IMR-90 (cell line): ENCODE measurements at regions not wholly inside any gene's neighbourhood (a gene's known extent, or its start where the extent isn't known, plus 50 kb on each side); places are given as distances from the start of the nearest gene placed in this dataset.

Source experiments
- BHLHE40 ChIP-seq: fragments of 150-350 bp; IDR thresholded peaks from 2 replicates; pipeline ENCODE4 v1.6.1; 2016; ENCODE audit warnings: mild to moderate bottlenecking, low read depth, low read length
- CEBPB ChIP-seq: IDR thresholded peaks from 2 replicates; pipeline ENCODE4 v1.6.1; 2012; ENCODE audit warnings: low read depth, low read length, improper control_type of control experiment
- FOS ChIP-seq: fragments of 150-350 bp; IDR thresholded peaks from 2 replicates; pipeline ENCODE4 v1.6.1; 2016; ENCODE audit warnings: low read depth, low read length
- MAFK ChIP-seq: IDR thresholded peaks from 2 replicates; pipeline ENCODE4 v1.6.1; 2012; ENCODE audit warnings: low read depth, low read length, improper control_type of control experiment
- MXI1 ChIP-seq: IDR thresholded peaks from 2 replicates; pipeline ENCODE4 v1.6.1; 2012; ENCODE audit warnings: low read depth, mild to moderate bottlenecking, low read length, moderate library complexity, borderline replicate concordance
- NFE2L2 ChIP-seq: fragments of 150-350 bp; IDR thresholded peaks from 2 replicates; pipeline ENCODE4 v1.6.1; 2016; ENCODE audit warnings: low read depth, mild to moderate bottlenecking, low read length
- POLR2A ChIP-seq: IDR thresholded peaks from 2 replicates; pipeline ENCODE4 v1.6.1; 2012; ENCODE audit warnings: mild to moderate bottlenecking, low read depth, low read length
- RAD21 ChIP-seq: IDR thresholded peaks from 2 replicates; pipeline ENCODE4 v1.6.1; 2012; ENCODE audit warnings: low read length, improper control_type of control experiment
- RCOR1 ChIP-seq: IDR thresholded peaks from 2 replicates; pipeline ENCODE4 v1.6.1; 2012; ENCODE audit warnings: mild to moderate bottlenecking, low read length, improper control_type of control experiment; ENCODE audit not compliant: insufficient replicate concordance
- SMC3 ChIP-seq: fragments of 150-350 bp; IDR thresholded peaks from 2 replicates; pipeline ENCODE4 v1.6.1; 2016; ENCODE audit warnings: low read depth, mild to moderate bottlenecking, antibody characterized with exemption, low read length, moderate library complexity
- TF ChIP-seq, protein P1 (sequence below): conservative IDR thresholded peaks from 2 replicates; pipeline ENCODE4 v1.5.1; 2012; ENCODE audit warnings: mild to moderate bottlenecking, low read depth, low read length, improper control_type of control experiment
- TF ChIP-seq, protein P2 (sequence below): fragments of 150-350 bp; IDR thresholded peaks from 2 replicates; pipeline ENCODE4 v1.6.1; 2016; ENCODE audit warnings: low read depth, mild to moderate bottlenecking, low read length, moderate library complexity, borderline replicate concordance

DNA sequence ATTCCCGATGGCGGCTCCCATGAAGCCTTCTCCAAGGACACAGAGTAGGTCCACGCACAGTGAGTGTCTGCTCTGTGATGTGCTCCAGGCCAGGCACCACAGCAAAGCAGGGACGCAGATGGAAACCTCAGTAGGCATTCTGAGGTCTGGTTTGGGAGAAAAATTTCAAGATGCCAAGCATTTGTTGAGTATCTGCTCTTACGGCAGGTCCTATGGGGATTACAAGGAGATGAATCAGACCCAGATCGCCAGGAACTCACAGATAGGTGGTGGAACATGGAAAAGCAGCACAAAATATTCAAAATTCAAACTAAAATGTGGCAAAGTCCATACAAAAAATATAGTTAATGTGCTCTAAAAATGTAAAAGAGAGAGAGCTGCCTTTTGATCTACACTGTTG lies 684.9 kb upstream of the TMEM132C start:
- TF ChIP-seq, protein P1, sequence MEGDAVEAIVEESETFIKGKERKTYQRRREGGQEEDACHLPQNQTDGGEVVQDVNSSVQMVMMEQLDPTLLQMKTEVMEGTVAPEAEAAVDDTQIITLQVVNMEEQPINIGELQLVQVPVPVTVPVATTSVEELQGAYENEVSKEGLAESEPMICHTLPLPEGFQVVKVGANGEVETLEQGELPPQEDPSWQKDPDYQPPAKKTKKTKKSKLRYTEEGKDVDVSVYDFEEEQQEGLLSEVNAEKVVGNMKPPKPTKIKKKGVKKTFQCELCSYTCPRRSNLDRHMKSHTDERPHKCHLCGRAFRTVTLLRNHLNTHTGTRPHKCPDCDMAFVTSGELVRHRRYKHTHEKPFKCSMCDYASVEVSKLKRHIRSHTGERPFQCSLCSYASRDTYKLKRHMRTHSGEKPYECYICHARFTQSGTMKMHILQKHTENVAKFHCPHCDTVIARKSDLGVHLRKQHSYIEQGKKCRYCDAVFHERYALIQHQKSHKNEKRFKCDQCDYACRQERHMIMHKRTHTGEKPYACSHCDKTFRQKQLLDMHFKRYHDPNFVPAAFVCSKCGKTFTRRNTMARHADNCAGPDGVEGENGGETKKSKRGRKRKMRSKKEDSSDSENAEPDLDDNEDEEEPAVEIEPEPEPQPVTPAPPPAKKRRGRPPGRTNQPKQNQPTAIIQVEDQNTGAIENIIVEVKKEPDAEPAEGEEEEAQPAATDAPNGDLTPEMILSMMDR, result no peak
- TF ChIP-seq POLR2A, result no peak
- TF ChIP-seq SMC3, result no peak
- no peak for TF ChIP-seq MXI1
- TF ChIP-seq CEBPB, result no peak
- no peak for TF ChIP-seq RAD21
- TF ChIP-seq BHLHE40, result no peak
- no peak for TF ChIP-seq MAFK
- no peak for TF ChIP-seq RCOR1
- TF ChIP-seq NFE2L2, result no peak
- TF ChIP-seq, protein P2, sequence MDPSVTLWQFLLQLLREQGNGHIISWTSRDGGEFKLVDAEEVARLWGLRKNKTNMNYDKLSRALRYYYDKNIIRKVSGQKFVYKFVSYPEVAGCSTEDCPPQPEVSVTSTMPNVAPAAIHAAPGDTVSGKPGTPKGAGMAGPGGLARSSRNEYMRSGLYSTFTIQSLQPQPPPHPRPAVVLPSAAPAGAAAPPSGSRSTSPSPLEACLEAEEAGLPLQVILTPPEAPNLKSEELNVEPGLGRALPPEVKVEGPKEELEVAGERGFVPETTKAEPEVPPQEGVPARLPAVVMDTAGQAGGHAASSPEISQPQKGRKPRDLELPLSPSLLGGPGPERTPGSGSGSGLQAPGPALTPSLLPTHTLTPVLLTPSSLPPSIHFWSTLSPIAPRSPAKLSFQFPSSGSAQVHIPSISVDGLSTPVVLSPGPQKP, result no peak
- no peak for TF ChIP-seq FOS
